GM19328 (cell line): ENCODE measurements at regions not wholly inside any gene's neighbourhood (a gene's known extent, or its start where the extent isn't known, plus 50 kb on each side); places are given as distances from the start of the nearest gene placed in this dataset.
"Not testable (repeated sequence)": the region's sequence is repeated elsewhere in the genome, so short reads cannot be mapped to it uniquely, and the experiment has no call there.

Experiments used
- ATAC-seq: cut with Tn5 transposase; IDR thresholded peaks from one replicate; pipeline ENCODE4 v1.9.1; 2021; ENCODE audit warnings: mild to moderate bottlenecking, moderate library complexity; ENCODE audit not compliant: unreplicated experiment

GRCh38 chrX:40418146-40418812 lies 162.5 kb upstream of the ATP6AP2 start:
- no peak for ATAC-seq

GRCh38 chrX:40415675-40416074 lies 165.1 kb upstream of the ATP6AP2 start:
- ATAC-seq = no peak

GRCh38 chrX:40414335-40414734 lies 166.4 kb upstream of the ATP6AP2 start:
- ATAC-seq = no peak

- ATAC-seq = no peak
These were observed 169.2 kb upstream of the ATP6AP2 start for GRCh38 chrX:40411340-40412111.

- ATAC-seq = no peak
These were observed 169.9 kb upstream of the ATP6AP2 start for GRCh38 chrX:40410859-40411258.

- ATAC-seq = no peak
These were observed 174.4 kb upstream of the ATP6AP2 start for GRCh38 chrX:40406330-40406859.

GRCh38 chrX:40405399-40405798 lies 175.4 kb upstream of the ATP6AP2 start:
- ATAC-seq = no peak

GRCh38 chrX:40403757-40404156 lies 177.0 kb upstream of the ATP6AP2 start:
- no peak for ATAC-seq

GRCh38 chrX:40402831-40403533 lies 177.8 kb upstream of the ATP6AP2 start:
- ATAC-seq = no peak

GRCh38 chrX:40395102-40395501 lies 185.7 kb upstream of the ATP6AP2 start:
- ATAC-seq = no peak

GRCh38 chrX:40394302-40394701 lies 186.5 kb upstream of the ATP6AP2 start:
- ATAC-seq = no peak

- ATAC-seq = no peak
These were observed 188.2 kb upstream of the ATP6AP2 start for GRCh38 chrX:40392599-40392998.

GRCh38 chrX:40391662-40392061 lies 189.1 kb upstream of the ATP6AP2 start:
- ATAC-seq = no peak

- no peak for ATAC-seq
These were observed 191.2 kb upstream of the ATP6AP2 start for GRCh38 chrX:40389555-40389954.

- no peak for ATAC-seq
These were observed 192.3 kb upstream of the ATP6AP2 start for GRCh38 chrX:40388441-40388840.

- not testable (repeated sequence) for ATAC-seq
These were observed 192.9 kb upstream of the ATP6AP2 start for GRCh38 chrX:40387869-40388268.

- not testable (repeated sequence) for ATAC-seq
These were observed 193.5 kb upstream of the ATP6AP2 start for GRCh38 chrX:40387311-40387710.

GRCh38 chrX:40385682-40386081 lies 195.1 kb upstream of the ATP6AP2 start:
- no peak for ATAC-seq

- no peak for ATAC-seq
These were observed 195.5 kb upstream of the ATP6AP2 start for GRCh38 chrX:40385256-40385655.

GRCh38 chrX:40383969-40384368 lies 196.8 kb upstream of the ATP6AP2 start:
- no peak for ATAC-seq

- ATAC-seq = no peak
These were observed 197.4 kb upstream of the ATP6AP2 start for GRCh38 chrX:40383360-40383759.
